Endothelial cell of umbilical vein (primary cell): ENCODE measurements at regions not wholly inside any gene's neighbourhood (a gene's known extent, or its start where the extent isn't known, plus 50 kb on each side); places are given as distances from the start of the nearest gene placed in this dataset.

Experiments
- TF ChIP-seq, protein P1 (sequence below), 2 donors: IDR thresholded peaks; 1 replicate in 1 of 2; 2 replicates in 1 of 2; pipeline ENCODE4 v1.5.1; 2011; ENCODE audit warnings: low read length in 2 of 2, mild to moderate bottlenecking in 2 of 2, moderate library complexity in 2 of 2, control low read depth in 1 of 2, inconsistent platforms in 1 of 2, low read depth in 1 of 2; ENCODE audit not compliant: insufficient read depth in 1 of 2; ENCODE audit errors: extremely low read depth in 1 of 2
- TF ChIP-seq, protein P2 (sequence below): IDR thresholded peaks from 2 replicates; pipeline ENCODE4 v1.6.1; 2011; ENCODE audit not compliant: insufficient read depth, insufficient read length

DNA sequence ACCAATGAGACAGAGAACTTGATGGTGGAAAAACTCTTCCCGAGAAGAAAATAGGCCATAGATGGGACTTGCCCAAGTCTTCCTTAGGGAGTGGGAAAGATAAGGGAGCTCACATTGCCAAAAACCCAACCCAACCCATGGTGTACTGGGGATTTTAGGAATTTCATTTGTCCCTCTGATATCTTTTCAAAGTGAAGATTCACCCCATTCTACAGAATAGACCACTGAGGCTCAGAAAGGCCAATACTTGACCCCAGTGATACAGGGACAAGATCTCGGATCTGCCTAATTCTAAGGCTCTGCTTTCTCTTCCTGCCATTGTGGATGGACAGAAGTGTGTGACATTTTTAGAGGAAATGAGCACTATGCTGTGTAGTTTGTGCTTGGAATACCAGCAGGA, 159.0 kb downstream of the MYCN start:
- TF ChIP-seq, protein P1, sequence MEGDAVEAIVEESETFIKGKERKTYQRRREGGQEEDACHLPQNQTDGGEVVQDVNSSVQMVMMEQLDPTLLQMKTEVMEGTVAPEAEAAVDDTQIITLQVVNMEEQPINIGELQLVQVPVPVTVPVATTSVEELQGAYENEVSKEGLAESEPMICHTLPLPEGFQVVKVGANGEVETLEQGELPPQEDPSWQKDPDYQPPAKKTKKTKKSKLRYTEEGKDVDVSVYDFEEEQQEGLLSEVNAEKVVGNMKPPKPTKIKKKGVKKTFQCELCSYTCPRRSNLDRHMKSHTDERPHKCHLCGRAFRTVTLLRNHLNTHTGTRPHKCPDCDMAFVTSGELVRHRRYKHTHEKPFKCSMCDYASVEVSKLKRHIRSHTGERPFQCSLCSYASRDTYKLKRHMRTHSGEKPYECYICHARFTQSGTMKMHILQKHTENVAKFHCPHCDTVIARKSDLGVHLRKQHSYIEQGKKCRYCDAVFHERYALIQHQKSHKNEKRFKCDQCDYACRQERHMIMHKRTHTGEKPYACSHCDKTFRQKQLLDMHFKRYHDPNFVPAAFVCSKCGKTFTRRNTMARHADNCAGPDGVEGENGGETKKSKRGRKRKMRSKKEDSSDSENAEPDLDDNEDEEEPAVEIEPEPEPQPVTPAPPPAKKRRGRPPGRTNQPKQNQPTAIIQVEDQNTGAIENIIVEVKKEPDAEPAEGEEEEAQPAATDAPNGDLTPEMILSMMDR (IDR thresholded peaks at IDR 0.05; ENCODE audit: extremely low read depth in 1 of 2, insufficient read depth in 1 of 2, low read depth in 1 of 2, low read length in 2 of 2) = no peak
- TF ChIP-seq, protein P2, sequence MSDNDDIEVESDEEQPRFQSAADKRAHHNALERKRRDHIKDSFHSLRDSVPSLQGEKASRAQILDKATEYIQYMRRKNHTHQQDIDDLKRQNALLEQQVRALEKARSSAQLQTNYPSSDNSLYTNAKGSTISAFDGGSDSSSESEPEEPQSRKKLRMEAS = no peak
